ENCODE measurements at regions not wholly inside any gene's neighbourhood (a gene's known extent, or its start where the extent isn't known, plus 50 kb on each side); places are given as distances from the start of the nearest gene placed in this dataset.

DNA sequence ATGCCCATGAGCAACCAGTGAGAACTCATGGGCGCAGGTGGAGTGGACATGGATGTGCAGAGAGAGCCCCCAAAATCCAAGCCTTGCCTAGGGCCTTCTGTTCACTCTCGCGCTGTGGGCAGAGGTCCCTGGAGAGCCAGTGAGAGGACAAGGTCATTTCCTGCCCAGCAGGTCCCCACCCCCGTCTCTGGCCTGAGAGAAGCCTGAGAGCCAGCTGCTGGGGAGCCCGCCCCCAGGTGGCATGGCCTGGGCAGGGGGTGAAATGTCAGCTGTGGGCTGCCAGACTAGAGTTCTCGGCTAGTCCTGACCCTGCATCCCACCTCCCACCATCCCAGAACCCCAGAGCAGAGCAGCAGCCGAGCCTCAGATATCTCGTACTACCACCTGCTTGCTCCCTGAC is 85.3 kb downstream of the BARX1 start:
- TF ChIP-seq POLR2A (IDR thresholded peaks at IDR 0.05) (no peak), EP300 (IDR thresholded peaks at IDR 0.05) (no peak)
- TF ChIP-seq, protein P1, sequence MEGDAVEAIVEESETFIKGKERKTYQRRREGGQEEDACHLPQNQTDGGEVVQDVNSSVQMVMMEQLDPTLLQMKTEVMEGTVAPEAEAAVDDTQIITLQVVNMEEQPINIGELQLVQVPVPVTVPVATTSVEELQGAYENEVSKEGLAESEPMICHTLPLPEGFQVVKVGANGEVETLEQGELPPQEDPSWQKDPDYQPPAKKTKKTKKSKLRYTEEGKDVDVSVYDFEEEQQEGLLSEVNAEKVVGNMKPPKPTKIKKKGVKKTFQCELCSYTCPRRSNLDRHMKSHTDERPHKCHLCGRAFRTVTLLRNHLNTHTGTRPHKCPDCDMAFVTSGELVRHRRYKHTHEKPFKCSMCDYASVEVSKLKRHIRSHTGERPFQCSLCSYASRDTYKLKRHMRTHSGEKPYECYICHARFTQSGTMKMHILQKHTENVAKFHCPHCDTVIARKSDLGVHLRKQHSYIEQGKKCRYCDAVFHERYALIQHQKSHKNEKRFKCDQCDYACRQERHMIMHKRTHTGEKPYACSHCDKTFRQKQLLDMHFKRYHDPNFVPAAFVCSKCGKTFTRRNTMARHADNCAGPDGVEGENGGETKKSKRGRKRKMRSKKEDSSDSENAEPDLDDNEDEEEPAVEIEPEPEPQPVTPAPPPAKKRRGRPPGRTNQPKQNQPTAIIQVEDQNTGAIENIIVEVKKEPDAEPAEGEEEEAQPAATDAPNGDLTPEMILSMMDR (IDR thresholded peaks at IDR 0.05) = no peak
